K562 (cell line): ENCODE measurements at regions not wholly inside any gene's neighbourhood (a gene's known extent, or its start where the extent isn't known, plus 50 kb on each side); places are given as distances from the start of the nearest gene placed in this dataset.

Experiments
- ATAC-seq: fragments of 200-7000 bp; cut with Tn5 transposase; 3 replicates; pipeline ENCODE4 v1.9.1; 2020; ENCODE audit warnings: moderate library complexity
- BruUV-seq: library from RNA; stranded (reverse); fragments of 400-500 nt; replicated peaks from 2 replicates; lab custom pipeline; 2021; lab: Mats Ljungman, UMichigan
- CTCF ChIA-PET: fragments of 300-600 bp; formaldehyde crosslinking; extraction: SDS; loops from one replicate; lab custom pipeline; 2021; ENCODE audit warnings: low intra/inter-chr PET ratio; lab: Yijun Ruan, JAX
- POLR2A ChIA-PET: fragments of 300-600, 350-650 bp; sonication (Branson Sonifier 250); formaldehyde crosslinking; extraction: SDS; loops from one replicate; lab custom pipeline; 2021; ENCODE audit warnings: antibody characterized with exemption, inconsistent platforms; lab: Yijun Ruan, JAX
- DNase-seq, 4 experiments: peaks; one replicate each; pipeline versions ENCODE4 v3.0.0 to v3.0.0-alpha.2; 2011 to 2018; ENCODE audit warnings: low spot score in 3 of 4, mixed read lengths in 3 of 4; ENCODE audit errors: extremely low read depth in 1 of 4
- FAIRE-seq: peaks from 2 replicates; lab custom pipeline; 2011; peaks lifted over from hg19 to GRCh38; lab: Jason Lieb, UNC
- H2AFZ ChIP-seq: 2 replicates; pipeline ENCODE4 v1.6.0; 2011; ENCODE audit warnings: low read depth, low read length, control low read depth, inconsistent platforms
- H3K27ac ChIP-seq: fragments of 200-600 bp; 3 replicates; pipeline ENCODE4 v1.8.0; 2011; ENCODE audit warnings: low read depth, mild to moderate bottlenecking, control low read depth, inconsistent platforms, low read length, moderate library complexity, mixed read lengths; ENCODE audit errors: extremely low read depth
- H3K27me3 ChIP-seq, 2 experiments: fragments of 300-600 bp in 1 of 2; 2 replicates in 1 of 2; 3 replicates in 1 of 2; pipeline versions ENCODE4 v1.6.0 to v1.8.0; 2011; ENCODE audit warnings: inconsistent platforms in 2 of 2, low read length in 2 of 2, mild to moderate bottlenecking in 1 of 2, mixed read lengths in 1 of 2, moderate library complexity in 1 of 2; ENCODE audit not compliant: control insufficient read depth in 2 of 2, insufficient read depth in 2 of 2
- H3K36me3 ChIP-seq: fragments of 300-600 bp; 3 replicates; pipeline ENCODE4 v1.8.0; 2011; ENCODE audit warnings: mild to moderate bottlenecking, low read length, inconsistent platforms; ENCODE audit not compliant: control insufficient read depth, insufficient read depth
- H3K4me1 ChIP-seq, 2 experiments: fragments of 200-600 bp in 1 of 2; replicated peaks in 1 of 2; 2 replicates in 1 of 2; 3 replicates in 1 of 2; pipeline versions ENCODE4 v1.5.1 to v1.8.0; 2011; ENCODE audit warnings: inconsistent platforms in 2 of 2, low read length in 2 of 2, mild to moderate bottlenecking in 1 of 2, mixed read lengths in 1 of 2, moderate library complexity in 1 of 2; ENCODE audit not compliant: control insufficient read depth in 2 of 2, insufficient read depth in 2 of 2
- H3K4me2 ChIP-seq: 2 replicates; pipeline ENCODE4 v1.6.1; 2011; ENCODE audit warnings: low read length, control low read depth, inconsistent platforms, mixed read lengths; ENCODE audit not compliant: insufficient read depth
- H3K4me3 ChIP-seq: fragments of 200-600 bp; sonication (generic), shearing (Covaris generic); 2 replicates; pipeline ENCODE4 v1.5.1; 2016; ENCODE audit warnings: control low read depth, inconsistent platforms
- H3K79me2 ChIP-seq: fragments of 200-600 bp; 3 replicates; pipeline ENCODE4 v1.8.0; 2011; ENCODE audit warnings: low read length, inconsistent platforms; ENCODE audit not compliant: control insufficient read depth, insufficient read depth
- H3K9ac ChIP-seq, 2 experiments: 2 replicates each; pipeline versions ENCODE4 v1.6.0 to v1.6.1; 2011; ENCODE audit warnings: low read depth in 2 of 2, low read length in 2 of 2, control low read depth in 1 of 2, inconsistent platforms in 1 of 2, mild to moderate bottlenecking in 1 of 2, mixed read lengths in 1 of 2; ENCODE audit not compliant: insufficient read depth in 1 of 2
- H3K9me1 ChIP-seq: one replicate; pipeline ENCODE4 v1.6.0; 2011; ENCODE audit warnings: inconsistent platforms, mild to moderate bottlenecking, low read length, moderate library complexity; ENCODE audit not compliant: control insufficient read depth, insufficient read depth
- H3K9me3 ChIP-seq: replicated peaks from 2 replicates; pipeline ENCODE4 v1.5.1; 2011; ENCODE audit warnings: low read depth, low read length, inconsistent platforms; ENCODE audit not compliant: control insufficient read depth, insufficient read depth
- H4K20me1 ChIP-seq: replicated peaks from 2 replicates; pipeline ENCODE4 v1.6.1; 2011; ENCODE audit warnings: low read length, inconsistent platforms, mixed read lengths; ENCODE audit not compliant: control insufficient read depth, insufficient read depth
- BRD9 ChIP-seq: fragments of 450-650 bp; IDR thresholded peaks from 2 replicates; pipeline ENCODE4 v1.6.1; 2018; ENCODE audit warnings: low read depth; ENCODE audit not compliant: partially characterized antibody
- CBFA2T2 ChIP-seq: fragments of 450-650 bp; conservative IDR thresholded peaks from 2 replicates; pipeline ENCODE4 v1.6.1; 2017; ENCODE audit warnings: mild to moderate bottlenecking
- EHMT2 ChIP-seq: fragments of 450-650 bp; IDR thresholded peaks from 2 replicates; pipeline ENCODE4 v1.6.1; 2018; ENCODE audit warnings: antibody characterized with exemption
- KHSRP ChIP-seq: fragments of 450-650 bp; IDR thresholded peaks from 2 replicates; pipeline ENCODE4 v1.6.1; 2017
- KLF6 ChIP-seq: fragments of 250-450 bp; sonication (Bioruptor Pico); IDR thresholded peaks from 2 replicates; pipeline ENCODE4 v1.4.0; 2020; ENCODE audit warnings: mild to moderate bottlenecking, moderate library complexity, borderline replicate concordance
- MYNN ChIP-seq, 2 experiments: sonication (generic); formaldehyde crosslinking in 1 of 2; IDR thresholded peaks; 2 replicates each; pipeline versions ENCODE4 v1.5.0 to v1.6.1; 2016 to 2020; ENCODE audit warnings: antibody characterized with exemption in 1 of 2, missing genetic modification reagents in 1 of 2
- NELFE ChIP-seq: IDR thresholded peaks from 2 replicates; pipeline ENCODE4 v1.6.1; 2011; ENCODE audit warnings: mild to moderate bottlenecking; ENCODE audit not compliant: insufficient read depth, insufficient read length
- NR2C1 ChIP-seq, 2 experiments: fragments of 450-650 bp; IDR thresholded peaks; 2 replicates each; pipeline ENCODE4 v1.6.1; 2017; ENCODE audit warnings: mild to moderate bottlenecking in 2 of 2, antibody characterized with exemption in 1 of 2, inconsistent platforms in 1 of 2, missing compliant biosample characterization in 1 of 2, missing genetic modification characterization in 1 of 2
- SMARCC2 ChIP-seq: fragments of 450-650 bp; IDR thresholded peaks from 2 replicates; pipeline ENCODE4 v1.6.1; 2017; ENCODE audit warnings: antibody characterized with exemption, moderate library complexity, mild to moderate bottlenecking, low read depth
- STAT5B ChIP-seq: fragments of 250-450 bp; sonication (Bioruptor Pico); IDR thresholded peaks from 2 replicates; pipeline ENCODE4 v1.8.0; 2021; ENCODE audit warnings: mild to moderate bottlenecking, inconsistent platforms
- TCF3 ChIP-seq: sonication (generic); formaldehyde crosslinking; IDR thresholded peaks from 2 replicates; pipeline ENCODE4 v1.4.0; 2020; ENCODE audit warnings: mild to moderate bottlenecking, missing genetic modification reagents
- XRCC4 ChIP-seq: IDR thresholded peaks from one replicate; pipeline ENCODE4 v1.6.1; 2011; ENCODE audit not compliant: insufficient read depth, insufficient read length; ENCODE audit errors: extremely low read depth
- WGBS: fragments of 100-300 bp; shearing (Covaris generic); methylation state at CpG from one replicate; pipeline ENCODE4 v1.1.6; 2016; ENCODE audit warnings: low coverage, mixed read lengths; ENCODE audit not compliant: insufficient coverage; ENCODE audit errors: missing lambda C conversion rate; 5-methylcytosine and 5-hydroxymethylcytosine counted together
- in situ Hi-C: fragments of 300-500 bp; cut with MboI; formaldehyde crosslinking; loops from 4 replicates; pipeline ENCODE4 v1.15.0; 2018; ENCODE audit warnings: inconsistent platforms, mixed read lengths
- intact Hi-C: fragments of 100-400 bp; cut with micrococcal nuclease; formaldehyde crosslinking; loops from 2 replicates; pipeline ENCODE4 v1.14.2; 2022
- TF ChIP-seq, protein P1 (sequence below): sonication (generic); formaldehyde crosslinking; IDR thresholded peaks from 2 replicates; pipeline ENCODE4 v1.8.0; 2022; ENCODE audit warnings: mild to moderate bottlenecking, missing genetic modification reagents
- TF ChIP-seq, protein P2 (sequence below): fragments of 200-800 bp; sonication (Bioruptor generic); IDR thresholded peaks from 2 replicates; pipeline ENCODE4 v1.6.1; 2017; ENCODE audit warnings: missing genetic modification characterization, missing compliant biosample characterization
- TF ChIP-seq, protein P3 (sequence below), 2 experiments: fragments of 150-350 bp in 1 of 2; IDR thresholded peaks; 2 replicates each; pipeline ENCODE4 v1.6.1; 2012 to 2016; ENCODE audit warnings: low read depth in 2 of 2, low read length in 2 of 2, mild to moderate bottlenecking in 1 of 2, moderate library complexity in 1 of 2
- TF ChIP-seq, protein P4 (sequence below): fragments of 450-650 bp; conservative IDR thresholded peaks from 2 replicates; pipeline ENCODE4 v1.6.1; 2016; ENCODE audit warnings: missing genetic modification characterization, low read depth, mild to moderate bottlenecking, control low read depth, missing compliant biosample characterization

DNA sequence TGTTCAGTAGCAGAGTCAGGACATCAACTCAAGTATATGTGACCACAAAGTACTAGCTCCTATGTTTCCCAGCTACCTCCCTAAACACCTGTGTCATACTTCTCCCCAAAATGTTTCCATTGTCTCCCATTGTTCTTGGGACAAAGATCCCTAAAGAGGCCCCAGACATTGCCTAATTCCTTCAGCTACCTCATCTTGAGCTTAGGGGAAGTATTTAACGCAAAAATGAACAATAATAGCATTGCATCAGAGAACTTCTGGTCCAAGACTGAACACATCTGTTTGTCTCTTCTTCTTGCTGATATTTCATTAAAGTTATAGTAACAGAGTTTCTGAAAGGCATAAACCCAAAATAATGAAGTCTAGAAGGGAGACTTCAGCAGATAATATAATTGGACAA, 430.8 kb downstream of the MTRR start:
- Histone ChIP-seq H4K20me1 (no peaks in the 10 kb centered on the region), H3K27ac (no peak overlapping the region), H3K36me3 (no peaks in the 10 kb centered on the region), H3K4me1 (no peaks in the 10 kb centered on the region), H3K27me3 (no peaks in the 10 kb centered on the region), H3K9ac (no peak overlapping the region), H3K9me3 (0 out of 2 replicates have a peak, but pooled peaks cover 1% of the 10 kb centered on the region), H2AFZ (no peak overlapping the region), H3K9me1 (no peaks in the 10 kb centered on the region), H3K4me3 (no peak overlapping the region), H3K79me2 (no peaks in the 10 kb centered on the region), H3K4me2 (no peak overlapping the region)
- ChIA-PET POLR2A (no interaction called here), CTCF (no interaction called here)
- DNase-seq (no peak), ATAC-seq (no peak), FAIRE-seq (no peak)
- intact Hi-C loops (no loop called here), in situ Hi-C loops (no loop called here)
- no TSS peak for BruUV-seq
- 0% methylated on average over 1 of the region's 1 CpG for WGBS
- no peak for TF ChIP-seq BRD9
- no peak for TF ChIP-seq KLF6 (CRISPR knock-in tag)
- TF ChIP-seq, protein P1, sequence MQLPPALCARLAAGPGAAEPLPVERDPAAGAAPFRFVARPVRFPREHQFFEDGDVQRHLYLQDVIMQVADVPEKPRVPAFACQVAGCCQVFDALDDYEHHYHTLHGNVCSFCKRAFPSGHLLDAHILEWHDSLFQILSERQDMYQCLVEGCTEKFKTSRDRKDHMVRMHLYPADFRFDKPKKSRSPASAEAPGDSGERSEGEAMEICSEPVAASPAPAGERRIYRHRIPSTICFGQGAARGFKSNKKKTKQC (CRISPR knock-in tag): no peak
- TF ChIP-seq KHSRP: no peak
- no peak for TF ChIP-seq NR2C1 (IDR thresholded peaks at IDR 0.05)
- TF ChIP-seq NR2C1 (tag; IDR thresholded peaks at IDR 0.05): no peak
- no peak for TF ChIP-seq MYNN (IDR thresholded peaks at IDR 0.05)
- no peak for TF ChIP-seq MYNN (CRISPR knock-in tag; IDR thresholded peaks at IDR 0.05)
- no peak for TF ChIP-seq STAT5B (CRISPR knock-in tag)
- no peak for TF ChIP-seq SMARCC2
- no peak for TF ChIP-seq TCF3 (CRISPR knock-in tag)
- no peak for TF ChIP-seq XRCC4
- TF ChIP-seq EHMT2: no peak
- TF ChIP-seq, protein P2, sequence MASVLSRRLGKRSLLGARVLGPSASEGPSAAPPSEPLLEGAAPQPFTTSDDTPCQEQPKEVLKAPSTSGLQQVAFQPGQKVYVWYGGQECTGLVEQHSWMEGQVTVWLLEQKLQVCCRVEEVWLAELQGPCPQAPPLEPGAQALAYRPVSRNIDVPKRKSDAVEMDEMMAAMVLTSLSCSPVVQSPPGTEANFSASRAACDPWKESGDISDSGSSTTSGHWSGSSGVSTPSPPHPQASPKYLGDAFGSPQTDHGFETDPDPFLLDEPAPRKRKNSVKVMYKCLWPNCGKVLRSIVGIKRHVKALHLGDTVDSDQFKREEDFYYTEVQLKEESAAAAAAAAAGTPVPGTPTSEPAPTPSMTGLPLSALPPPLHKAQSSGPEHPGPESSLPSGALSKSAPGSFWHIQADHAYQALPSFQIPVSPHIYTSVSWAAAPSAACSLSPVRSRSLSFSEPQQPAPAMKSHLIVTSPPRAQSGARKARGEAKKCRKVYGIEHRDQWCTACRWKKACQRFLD (CRISPR knock-in tag): no peak
- TF ChIP-seq, protein P3, sequence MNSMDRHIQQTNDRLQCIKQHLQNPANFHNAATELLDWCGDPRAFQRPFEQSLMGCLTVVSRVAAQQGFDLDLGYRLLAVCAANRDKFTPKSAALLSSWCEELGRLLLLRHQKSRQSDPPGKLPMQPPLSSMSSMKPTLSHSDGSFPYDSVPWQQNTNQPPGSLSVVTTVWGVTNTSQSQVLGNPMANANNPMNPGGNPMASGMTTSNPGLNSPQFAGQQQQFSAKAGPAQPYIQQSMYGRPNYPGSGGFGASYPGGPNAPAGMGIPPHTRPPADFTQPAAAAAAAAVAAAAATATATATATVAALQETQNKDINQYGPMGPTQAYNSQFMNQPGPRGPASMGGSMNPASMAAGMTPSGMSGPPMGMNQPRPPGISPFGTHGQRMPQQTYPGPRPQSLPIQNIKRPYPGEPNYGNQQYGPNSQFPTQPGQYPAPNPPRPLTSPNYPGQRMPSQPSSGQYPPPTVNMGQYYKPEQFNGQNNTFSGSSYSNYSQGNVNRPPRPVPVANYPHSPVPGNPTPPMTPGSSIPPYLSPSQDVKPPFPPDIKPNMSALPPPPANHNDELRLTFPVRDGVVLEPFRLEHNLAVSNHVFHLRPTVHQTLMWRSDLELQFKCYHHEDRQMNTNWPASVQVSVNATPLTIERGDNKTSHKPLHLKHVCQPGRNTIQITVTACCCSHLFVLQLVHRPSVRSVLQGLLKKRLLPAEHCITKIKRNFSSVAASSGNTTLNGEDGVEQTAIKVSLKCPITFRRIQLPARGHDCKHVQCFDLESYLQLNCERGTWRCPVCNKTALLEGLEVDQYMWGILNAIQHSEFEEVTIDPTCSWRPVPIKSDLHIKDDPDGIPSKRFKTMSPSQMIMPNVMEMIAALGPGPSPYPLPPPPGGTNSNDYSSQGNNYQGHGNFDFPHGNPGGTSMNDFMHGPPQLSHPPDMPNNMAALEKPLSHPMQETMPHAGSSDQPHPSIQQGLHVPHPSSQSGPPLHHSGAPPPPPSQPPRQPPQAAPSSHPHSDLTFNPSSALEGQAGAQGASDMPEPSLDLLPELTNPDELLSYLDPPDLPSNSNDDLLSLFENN (IDR thresholded peaks at IDR 0.05; ENCODE audit: low read depth in 2 of 2, low read length in 2 of 2): no peak
- TF ChIP-seq, protein P4, sequence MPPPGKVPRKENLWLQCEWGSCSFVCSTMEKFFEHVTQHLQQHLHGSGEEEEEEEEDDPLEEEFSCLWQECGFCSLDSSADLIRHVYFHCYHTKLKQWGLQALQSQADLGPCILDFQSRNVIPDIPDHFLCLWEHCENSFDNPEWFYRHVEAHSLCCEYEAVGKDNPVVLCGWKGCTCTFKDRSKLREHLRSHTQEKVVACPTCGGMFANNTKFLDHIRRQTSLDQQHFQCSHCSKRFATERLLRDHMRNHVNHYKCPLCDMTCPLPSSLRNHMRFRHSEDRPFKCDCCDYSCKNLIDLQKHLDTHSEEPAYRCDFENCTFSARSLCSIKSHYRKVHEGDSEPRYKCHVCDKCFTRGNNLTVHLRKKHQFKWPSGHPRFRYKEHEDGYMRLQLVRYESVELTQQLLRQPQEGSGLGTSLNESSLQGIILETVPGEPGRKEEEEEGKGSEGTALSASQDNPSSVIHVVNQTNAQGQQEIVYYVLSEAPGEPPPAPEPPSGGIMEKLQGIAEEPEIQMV (tag): no peak
- TF ChIP-seq NELFE: no peak
- no peak for TF ChIP-seq CBFA2T2
